GM12878 (cell line): ENCODE measurements at regions not wholly inside any gene's neighbourhood (a gene's known extent, or its start where the extent isn't known, plus 50 kb on each side); places are given as distances from the start of the nearest gene placed in this dataset.

ENCODE experiments used
- BRCA1 ChIP-seq: IDR thresholded peaks from 2 replicates; pipeline ENCODE4 v1.6.1; 2011; ENCODE audit warnings: low read depth, low read length, improper control_type of control experiment
- CBX3 ChIP-seq: fragments of 200-600 bp; sonication (generic); IDR thresholded peaks from 2 replicates; pipeline ENCODE4 v1.6.1; 2016; ENCODE audit warnings: low read depth, borderline replicate concordance
- CEBPB ChIP-seq, 2 experiments: fragments of 150-350 bp in 1 of 2; IDR thresholded peaks; 2 replicates each; pipeline ENCODE4 v1.6.1; 2012 to 2014; ENCODE audit warnings: low read depth in 2 of 2, low read length in 2 of 2, borderline replicate concordance in 1 of 2, inconsistent platforms in 1 of 2
- CREM ChIP-seq: IDR thresholded peaks from 2 replicates; pipeline ENCODE4 v1.6.1; 2014; ENCODE audit warnings: antibody characterized with exemption, low read depth
- DPF2 ChIP-seq: fragments of 450-650 bp; IDR thresholded peaks from 2 replicates; pipeline ENCODE4 v1.6.1; 2017; ENCODE audit warnings: mild to moderate bottlenecking
- FOXM1 ChIP-seq: IDR thresholded peaks from 2 replicates; pipeline ENCODE4 v1.6.1; 2012; ENCODE audit warnings: low read depth, mild to moderate bottlenecking, inconsistent platforms, low read length, moderate library complexity
- GABPA ChIP-seq: IDR thresholded peaks from 2 replicates; pipeline ENCODE4 v1.6.1; 2014; ENCODE audit warnings: antibody characterized with exemption, low read depth, mild to moderate bottlenecking, inconsistent platforms
- KAT2A ChIP-seq: conservative IDR thresholded peaks from 2 replicates; pipeline ENCODE4 v1.6.1; 2011; ENCODE audit warnings: low read depth, low read length; ENCODE audit not compliant: control insufficient read depth
- MTA2 ChIP-seq: fragments of 450-650 bp; IDR thresholded peaks from 2 replicates; pipeline ENCODE4 v1.6.1; 2016; ENCODE audit warnings: low read depth, mild to moderate bottlenecking, moderate library complexity
- MTA3 ChIP-seq: IDR thresholded peaks from 2 replicates; pipeline ENCODE4 v1.6.1; 2012; ENCODE audit warnings: low read length, inconsistent platforms, borderline replicate concordance
- MXI1 ChIP-seq: fragments of 150-350 bp; IDR thresholded peaks from 2 replicates; pipeline ENCODE4 v1.6.1; 2011; ENCODE audit warnings: low read depth, mild to moderate bottlenecking, inconsistent platforms, low read length, improper control_type of control experiment
- MYB ChIP-seq: fragments of 150-350 bp; IDR thresholded peaks from 2 replicates; pipeline ENCODE4 v1.6.1; 2014; ENCODE audit warnings: mild to moderate bottlenecking, low read depth, low read length, borderline replicate concordance
- MYC ChIP-seq: IDR thresholded peaks from 2 replicates; pipeline ENCODE4 v1.6.1; 2011; ENCODE audit warnings: mild to moderate bottlenecking, low read length, moderate library complexity, inconsistent platforms; ENCODE audit not compliant: insufficient read depth, insufficient replicate concordance, insufficient read length, severe bottlenecking
- NFYB ChIP-seq: IDR thresholded peaks from 2 replicates; pipeline ENCODE4 v1.6.1; 2011; ENCODE audit warnings: low read depth, mild to moderate bottlenecking, low read length, improper control_type of control experiment, moderate library complexity; ENCODE audit not compliant: insufficient read depth
- NRF1 ChIP-seq: conservative IDR thresholded peaks from 2 replicates; pipeline ENCODE4 v1.6.1; 2011; ENCODE audit warnings: mild to moderate bottlenecking, low read depth, low read length, improper control_type of control experiment
- POLR2A ChIP-seq: IDR thresholded peaks from 2 replicates; pipeline ENCODE4 v1.6.1; 2011; ENCODE audit warnings: low read depth, mild to moderate bottlenecking, low read length
- POLR2AphosphoS2 ChIP-seq: IDR thresholded peaks from 2 replicates; pipeline ENCODE4 v1.6.1; 2011; ENCODE audit warnings: low read depth, mild to moderate bottlenecking, low read length, improper control_type of control experiment, moderate library complexity
- RAD51 ChIP-seq: fragments of 450-650 bp; IDR thresholded peaks from 2 replicates; pipeline ENCODE4 v1.6.1; 2016; ENCODE audit warnings: moderate library complexity, mild to moderate bottlenecking, inconsistent platforms
- RBBP5 ChIP-seq: fragments of 200-600 bp; sonication (generic); conservative IDR thresholded peaks from 2 replicates; pipeline ENCODE4 v1.6.1; 2016
- RELA ChIP-seq: fragments of 450-650 bp; IDR thresholded peaks from 2 replicates; pipeline ENCODE4 v1.8.0; 2014; ENCODE audit warnings: borderline replicate concordance; ENCODE audit not compliant: partially characterized antibody
- RUNX3 ChIP-seq: IDR thresholded peaks from 2 replicates; pipeline ENCODE4 v1.6.1; 2012; ENCODE audit warnings: low read length, inconsistent platforms
- SIX5 ChIP-seq: IDR thresholded peaks from 2 replicates; pipeline ENCODE4 v1.6.1; 2011; ENCODE audit warnings: mild to moderate bottlenecking, low read depth, low read length, moderate library complexity; ENCODE audit not compliant: severe bottlenecking
- SMAD5 ChIP-seq: IDR thresholded peaks from 2 replicates; pipeline ENCODE4 v1.6.1; 2016; ENCODE audit warnings: antibody characterized with exemption, low read depth
- STAT3 ChIP-seq: IDR thresholded peaks from 2 replicates; pipeline ENCODE4 v1.6.1; 2011; ENCODE audit warnings: low read depth, low read length, improper control_type of control experiment
- TCF12 ChIP-seq: IDR thresholded peaks from 2 replicates; pipeline ENCODE4 v1.6.1; 2011; ENCODE audit warnings: low read depth, mild to moderate bottlenecking, low read length
- TF ChIP-seq, protein P1 (sequence below): IDR thresholded peaks from 2 replicates; pipeline ENCODE4 v1.6.1; 2011; ENCODE audit warnings: low read depth, low read length, improper control_type of control experiment, borderline replicate concordance
- TF ChIP-seq, protein P2 (sequence below): fragments of 450-650 bp; IDR thresholded peaks from 2 replicates; pipeline ENCODE4 v1.6.1; 2014; ENCODE audit warnings: mild to moderate bottlenecking
- TF ChIP-seq, protein P3 (sequence below): fragments of 450-650 bp; IDR thresholded peaks from 2 replicates; pipeline ENCODE4 v1.6.1; 2017; ENCODE audit warnings: mild to moderate bottlenecking, moderate library complexity

DNA sequence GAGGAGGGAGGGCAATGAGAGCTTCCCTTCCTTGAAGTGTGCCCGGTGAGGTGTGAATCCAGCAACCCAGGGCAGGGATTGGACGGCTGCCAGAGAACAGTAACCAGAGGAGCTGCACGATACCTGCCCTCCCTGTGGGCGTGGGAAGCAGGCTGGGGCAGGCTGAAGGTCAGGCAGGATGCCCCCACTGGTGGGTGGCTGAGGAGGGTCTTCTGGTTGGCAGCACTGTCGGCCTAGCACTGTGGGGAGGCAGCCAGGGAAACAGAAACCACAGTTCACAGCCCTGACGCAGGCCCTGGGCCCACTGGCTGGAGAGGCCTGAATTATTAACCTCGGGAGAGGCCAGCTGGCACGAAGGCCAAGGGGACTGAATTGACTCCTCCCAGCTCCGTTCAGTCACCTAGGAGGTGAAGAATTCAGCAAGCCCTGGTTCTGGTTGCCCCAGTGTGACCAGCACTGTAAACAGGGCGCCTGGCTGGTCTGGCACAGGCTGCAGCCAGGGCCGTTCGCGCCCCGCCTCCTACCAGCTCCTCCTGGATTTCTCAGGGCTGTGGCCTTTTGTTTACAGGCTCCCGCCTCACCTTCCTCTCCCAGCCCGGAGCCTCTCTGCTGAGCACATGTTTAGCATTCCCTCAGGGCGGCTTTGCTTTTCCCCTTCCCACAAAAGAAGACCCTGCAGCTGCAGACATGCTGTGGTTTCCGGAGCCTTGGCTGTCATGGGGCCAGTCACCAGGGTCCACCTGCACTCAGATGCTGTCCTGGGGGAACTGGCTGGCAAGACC lies 97.8 kb downstream of the B3GNT2 start (continued):
- TF ChIP-seq MYC (no peak), POLR2A (no peak), GABPA (no peak), MYB (no peak), RUNX3 (peak; percentile 49), MTA3 (no peak), BRCA1 (no peak), NRF1 (no peak), MXI1 (no peak), MTA2 (peak; percentile 28; the same call in 1 of the 2 replicates), SIX5 (no peak), TCF12 (peak; percentile 43; the same call in 1 of the 2 replicates), FOXM1 (no peak), STAT3 (no peak), CEBPB (IDR thresholded peaks at IDR 0.05; ENCODE audit: borderline replicate concordance in 1 of 2, low read depth in 2 of 2, low read length in 2 of 2) (no peak), CBX3 (no peak), KAT2A (no peak), POLR2AphosphoS2 (no peak), SMAD5 (no peak), RBBP5 (no peak), CREM (0 out of 2 replicates have a peak, but pooled peaks have one; percentile 3), RELA (no peak), NFYB (no peak), RAD51 (no peak), DPF2 (peak; percentile 65; the same call in 1 of the 2 replicates)
- TF ChIP-seq, protein P1, sequence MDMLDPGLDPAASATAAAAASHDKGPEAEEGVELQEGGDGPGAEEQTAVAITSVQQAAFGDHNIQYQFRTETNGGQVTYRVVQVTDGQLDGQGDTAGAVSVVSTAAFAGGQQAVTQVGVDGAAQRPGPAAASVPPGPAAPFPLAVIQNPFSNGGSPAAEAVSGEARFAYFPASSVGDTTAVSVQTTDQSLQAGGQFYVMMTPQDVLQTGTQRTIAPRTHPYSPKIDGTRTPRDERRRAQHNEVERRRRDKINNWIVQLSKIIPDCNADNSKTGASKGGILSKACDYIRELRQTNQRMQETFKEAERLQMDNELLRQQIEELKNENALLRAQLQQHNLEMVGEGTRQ = no peak
- TF ChIP-seq, protein P2, sequence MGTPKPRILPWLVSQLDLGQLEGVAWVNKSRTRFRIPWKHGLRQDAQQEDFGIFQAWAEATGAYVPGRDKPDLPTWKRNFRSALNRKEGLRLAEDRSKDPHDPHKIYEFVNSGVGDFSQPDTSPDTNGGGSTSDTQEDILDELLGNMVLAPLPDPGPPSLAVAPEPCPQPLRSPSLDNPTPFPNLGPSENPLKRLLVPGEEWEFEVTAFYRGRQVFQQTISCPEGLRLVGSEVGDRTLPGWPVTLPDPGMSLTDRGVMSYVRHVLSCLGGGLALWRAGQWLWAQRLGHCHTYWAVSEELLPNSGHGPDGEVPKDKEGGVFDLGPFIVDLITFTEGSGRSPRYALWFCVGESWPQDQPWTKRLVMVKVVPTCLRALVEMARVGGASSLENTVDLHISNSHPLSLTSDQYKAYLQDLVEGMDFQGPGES = no peak
- TF ChIP-seq, protein P3, sequence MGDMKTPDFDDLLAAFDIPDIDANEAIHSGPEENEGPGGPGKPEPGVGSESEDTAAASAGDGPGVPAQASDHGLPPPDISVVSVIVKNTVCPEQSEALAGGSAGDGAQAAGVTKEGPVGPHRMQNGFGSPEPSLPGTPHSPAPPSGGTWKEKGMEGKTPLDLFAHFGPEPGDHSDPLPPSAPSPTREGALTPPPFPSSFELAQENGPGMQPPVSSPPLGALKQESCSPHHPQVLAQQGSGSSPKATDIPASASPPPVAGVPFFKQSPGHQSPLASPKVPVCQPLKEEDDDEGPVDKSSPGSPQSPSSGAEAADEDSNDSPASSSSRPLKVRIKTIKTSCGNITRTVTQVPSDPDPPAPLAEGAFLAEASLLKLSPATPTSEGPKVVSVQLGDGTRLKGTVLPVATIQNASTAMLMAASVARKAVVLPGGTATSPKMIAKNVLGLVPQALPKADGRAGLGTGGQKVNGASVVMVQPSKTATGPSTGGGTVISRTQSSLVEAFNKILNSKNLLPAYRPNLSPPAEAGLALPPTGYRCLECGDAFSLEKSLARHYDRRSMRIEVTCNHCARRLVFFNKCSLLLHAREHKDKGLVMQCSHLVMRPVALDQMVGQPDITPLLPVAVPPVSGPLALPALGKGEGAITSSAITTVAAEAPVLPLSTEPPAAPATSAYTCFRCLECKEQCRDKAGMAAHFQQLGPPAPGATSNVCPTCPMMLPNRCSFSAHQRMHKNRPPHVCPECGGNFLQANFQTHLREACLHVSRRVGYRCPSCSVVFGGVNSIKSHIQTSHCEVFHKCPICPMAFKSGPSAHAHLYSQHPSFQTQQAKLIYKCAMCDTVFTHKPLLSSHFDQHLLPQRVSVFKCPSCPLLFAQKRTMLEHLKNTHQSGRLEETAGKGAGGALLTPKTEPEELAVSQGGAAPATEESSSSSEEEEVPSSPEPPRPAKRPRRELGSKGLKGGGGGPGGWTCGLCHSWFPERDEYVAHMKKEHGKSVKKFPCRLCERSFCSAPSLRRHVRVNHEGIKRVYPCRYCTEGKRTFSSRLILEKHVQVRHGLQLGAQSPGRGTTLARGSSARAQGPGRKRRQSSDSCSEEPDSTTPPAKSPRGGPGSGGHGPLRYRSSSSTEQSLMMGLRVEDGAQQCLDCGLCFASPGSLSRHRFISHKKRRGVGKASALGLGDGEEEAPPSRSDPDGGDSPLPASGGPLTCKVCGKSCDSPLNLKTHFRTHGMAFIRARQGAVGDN = peak; percentile 84
